ENCODE measurements at regions not wholly inside any gene's neighbourhood (a gene's known extent, or its start where the extent isn't known, plus 50 kb on each side); places are given as distances from the start of the nearest gene placed in this dataset.

- Histone ChIP-seq H3K9me1 (ENCODE audit: control insufficient read depth, extremely low read depth, insufficient read depth, low read length) (no peaks in the 10 kb centered on the region), H3K9ac (ENCODE audit: control insufficient read depth, extremely low read depth, insufficient read depth, low read length) (no peak overlapping the region), H3K36me3 (ENCODE audit: control insufficient read depth in 2 of 2, extremely low read depth in 1 of 2, insufficient read depth in 2 of 2, low read length in 2 of 2) (no peaks in the 10 kb centered on the region), H3K27ac (ENCODE audit: control insufficient read depth, insufficient read depth, low read length) (no peak overlapping the region), H3K4me2 (ENCODE audit: control insufficient read depth, extremely low read depth, insufficient read depth, low read depth, low read length) (no peak overlapping the region), H3K4me1 (ENCODE audit: control insufficient read depth, extremely low read depth, insufficient read depth, low read length) (no peaks in the 10 kb centered on the region), H3K79me2 (ENCODE audit: control insufficient read depth, insufficient read depth, low read length) (no peaks in the 10 kb centered on the region), H3K9me3 (ENCODE audit: control insufficient read depth, low read depth, low read length) (no peaks in the 10 kb centered on the region), H4K20me1 (ENCODE audit: control insufficient read depth, extremely low read depth, insufficient read depth, low read length) (no peaks in the 10 kb centered on the region), H2AFZ (ENCODE audit: control insufficient read depth, low read length) (no peak overlapping the region), H3K27me3 (ENCODE audit: control insufficient read depth, extremely low read depth, insufficient read depth, low read length) (no peaks in the 10 kb centered on the region), H3K4me3 (ENCODE audit: control insufficient read depth in 2 of 3, extremely low read depth in 1 of 3, insufficient read depth in 2 of 3, low read depth in 1 of 3, low read length in 3 of 3) (no peak overlapping the region)
- FAIRE-seq (no peak), DNase-seq (ENCODE audit: low read depth, low spot score) (no peak)
- no peak for TF ChIP-seq CTCF (optimal IDR thresholded peaks at IDR 0.05 in 1 of 3, IDR thresholded peaks at IDR 0.05 in 1 of 3, conservative IDR thresholded peaks at IDR 0.05 in 1 of 3; ENCODE audit: extremely low read depth in 1 of 3, insufficient read depth in 2 of 3, low read length in 3 of 3)
- no peak for TF ChIP-seq EZH2 (IDR thresholded peaks at IDR 0.05; ENCODE audit: low read length)
- dilution Hi-C loops (cut with MboI; ENCODE audit: extremely low pct_ligation_motif_present, low sequenced_read_pairs): no loop called here
Observed at GRCh38 chr5:8520917-8521316, 652.0 kb downstream of the MTRR start.

- FAIRE-seq (no peak), DNase-seq (ENCODE audit: low read depth, low spot score) (no peak)
- Histone ChIP-seq H3K4me1 (ENCODE audit: control insufficient read depth, extremely low read depth, insufficient read depth, low read length) (no peaks in the 10 kb centered on the region), H3K9me3 (ENCODE audit: control insufficient read depth, low read depth, low read length) (no peaks in the 10 kb centered on the region), H3K27ac (ENCODE audit: control insufficient read depth, insufficient read depth, low read length) (no peak overlapping the region), H2AFZ (ENCODE audit: control insufficient read depth, low read length) (no peak overlapping the region), H3K79me2 (ENCODE audit: control insufficient read depth, insufficient read depth, low read length) (no peaks in the 10 kb centered on the region), H3K4me3 (ENCODE audit: control insufficient read depth in 2 of 3, extremely low read depth in 1 of 3, insufficient read depth in 2 of 3, low read depth in 1 of 3, low read length in 3 of 3) (no peak overlapping the region), H3K27me3 (ENCODE audit: control insufficient read depth, extremely low read depth, insufficient read depth, low read length) (no peaks in the 10 kb centered on the region), H3K9me1 (ENCODE audit: control insufficient read depth, extremely low read depth, insufficient read depth, low read length) (no peaks in the 10 kb centered on the region), H3K9ac (ENCODE audit: control insufficient read depth, extremely low read depth, insufficient read depth, low read length) (no peak overlapping the region), H4K20me1 (ENCODE audit: control insufficient read depth, extremely low read depth, insufficient read depth, low read length) (no peaks in the 10 kb centered on the region), H3K36me3 (ENCODE audit: control insufficient read depth in 2 of 2, extremely low read depth in 1 of 2, insufficient read depth in 2 of 2, low read length in 2 of 2) (no peaks in the 10 kb centered on the region), H3K4me2 (ENCODE audit: control insufficient read depth, extremely low read depth, insufficient read depth, low read depth, low read length) (no peak overlapping the region)
- TF ChIP-seq CTCF (optimal IDR thresholded peaks at IDR 0.05 in 1 of 3, IDR thresholded peaks at IDR 0.05 in 1 of 3, conservative IDR thresholded peaks at IDR 0.05 in 1 of 3; ENCODE audit: extremely low read depth in 1 of 3, insufficient read depth in 2 of 3, low read length in 3 of 3): no peak
- no peak for TF ChIP-seq EZH2 (IDR thresholded peaks at IDR 0.05; ENCODE audit: low read length)
- dilution Hi-C loops (cut with MboI; ENCODE audit: extremely low pct_ligation_motif_present, low sequenced_read_pairs): no loop called here
Observed at GRCh38 chr5:8521991-8522390, 653.0 kb downstream of the MTRR start.

Data from keratinocyte (primary cell).